GM12874 (cell line): ENCODE measurements at regions not wholly inside any gene's neighbourhood (a gene's known extent, or its start where the extent isn't known, plus 50 kb on each side); places are given as distances from the start of the nearest gene placed in this dataset.

Source experiments
- TF ChIP-seq, protein P1 (sequence below): IDR thresholded peaks from 2 replicates; pipeline ENCODE4 v1.5.1; 2011; ENCODE audit warnings: low read depth, mild to moderate bottlenecking, control low read depth, low read length, moderate library complexity; ENCODE audit not compliant: insufficient read depth

DNA sequence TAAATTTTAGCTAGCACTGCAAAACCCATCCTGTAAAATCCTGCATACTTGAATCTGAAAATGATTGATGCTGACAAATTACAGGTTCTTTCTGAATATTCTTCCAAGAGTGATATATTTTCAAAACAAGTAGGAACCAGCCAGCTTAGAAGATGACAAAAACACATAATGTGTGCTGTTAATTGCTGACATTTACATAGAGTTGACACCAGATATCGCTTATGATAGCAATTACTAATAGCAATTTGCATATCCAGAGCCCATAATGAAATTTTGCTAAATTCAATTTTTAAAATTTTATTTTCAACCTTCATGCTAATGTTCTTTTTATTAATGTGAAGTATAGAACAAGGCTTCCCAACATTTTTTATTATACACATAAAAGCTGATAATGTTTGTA is 284.5 kb downstream of the SEC23A start:
- TF ChIP-seq, protein P1, sequence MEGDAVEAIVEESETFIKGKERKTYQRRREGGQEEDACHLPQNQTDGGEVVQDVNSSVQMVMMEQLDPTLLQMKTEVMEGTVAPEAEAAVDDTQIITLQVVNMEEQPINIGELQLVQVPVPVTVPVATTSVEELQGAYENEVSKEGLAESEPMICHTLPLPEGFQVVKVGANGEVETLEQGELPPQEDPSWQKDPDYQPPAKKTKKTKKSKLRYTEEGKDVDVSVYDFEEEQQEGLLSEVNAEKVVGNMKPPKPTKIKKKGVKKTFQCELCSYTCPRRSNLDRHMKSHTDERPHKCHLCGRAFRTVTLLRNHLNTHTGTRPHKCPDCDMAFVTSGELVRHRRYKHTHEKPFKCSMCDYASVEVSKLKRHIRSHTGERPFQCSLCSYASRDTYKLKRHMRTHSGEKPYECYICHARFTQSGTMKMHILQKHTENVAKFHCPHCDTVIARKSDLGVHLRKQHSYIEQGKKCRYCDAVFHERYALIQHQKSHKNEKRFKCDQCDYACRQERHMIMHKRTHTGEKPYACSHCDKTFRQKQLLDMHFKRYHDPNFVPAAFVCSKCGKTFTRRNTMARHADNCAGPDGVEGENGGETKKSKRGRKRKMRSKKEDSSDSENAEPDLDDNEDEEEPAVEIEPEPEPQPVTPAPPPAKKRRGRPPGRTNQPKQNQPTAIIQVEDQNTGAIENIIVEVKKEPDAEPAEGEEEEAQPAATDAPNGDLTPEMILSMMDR, result no peak

DNA sequence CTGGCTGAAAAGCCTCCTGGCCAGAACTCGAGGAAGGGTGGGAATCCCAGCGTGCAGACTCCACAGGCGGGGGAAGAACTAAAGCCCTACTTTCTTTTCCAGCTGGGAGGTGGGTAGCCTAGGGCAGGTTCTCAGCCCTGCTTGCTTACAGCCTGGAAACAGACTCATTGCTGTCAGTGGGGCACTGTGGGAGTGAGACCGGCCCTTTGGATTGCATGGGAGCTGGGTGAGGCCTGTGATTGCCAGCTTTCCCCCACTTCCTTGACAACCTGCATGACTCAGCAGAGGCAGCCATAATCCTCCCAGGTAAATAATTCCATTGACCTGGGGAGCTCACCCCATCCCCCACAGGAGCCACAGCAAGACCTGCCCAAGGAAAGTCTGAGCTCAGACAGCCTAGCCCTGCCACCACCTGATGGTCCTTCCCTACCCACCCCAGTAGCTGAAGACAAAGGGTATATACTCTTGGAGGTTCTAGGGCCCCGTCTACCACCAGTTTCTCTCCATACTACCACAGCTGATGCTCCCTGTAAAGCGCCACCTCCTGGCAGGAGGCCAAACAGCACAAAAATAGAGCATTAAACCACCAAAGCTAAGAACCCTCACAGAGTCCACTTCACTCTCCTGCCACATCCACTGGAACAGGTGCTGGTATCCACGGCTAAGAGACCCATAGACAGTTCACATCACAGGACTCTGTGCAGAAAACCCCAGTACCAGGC is 294.1 kb downstream of the SEC23A start:
- TF ChIP-seq, protein P1, result 0 out of 2 replicates have a peak, but pooled peaks have one; percentile 14

GRCh38 chr14:38799671-38800070 is 303.4 kb downstream of the SEC23A start:
- TF ChIP-seq, protein P1, result no peak

DNA sequence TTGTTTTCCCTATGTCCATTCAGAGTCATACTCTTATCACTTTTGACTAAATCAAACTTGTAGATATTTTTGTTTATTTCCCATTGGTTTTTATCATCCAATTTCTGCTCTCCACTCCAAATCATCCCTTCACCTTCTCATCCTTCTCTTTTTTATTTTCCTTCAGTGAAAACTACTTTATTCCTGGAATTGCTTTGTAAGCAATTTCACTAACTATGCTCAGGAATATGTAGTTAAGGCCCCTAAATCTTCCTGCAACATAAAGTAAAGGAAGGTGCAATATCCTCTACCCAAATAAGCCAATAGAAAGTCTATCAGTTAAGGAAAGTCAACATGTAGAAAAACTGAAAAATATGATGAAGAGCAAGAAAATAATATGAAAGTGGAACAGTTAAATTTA is 308.4 kb downstream of the SEC23A start:
- TF ChIP-seq, protein P1, result no peak

GRCh38 chr14:38791862-38792261 is 311.2 kb downstream of the SEC23A start:
- TF ChIP-seq, protein P1, result no peak

DNA sequence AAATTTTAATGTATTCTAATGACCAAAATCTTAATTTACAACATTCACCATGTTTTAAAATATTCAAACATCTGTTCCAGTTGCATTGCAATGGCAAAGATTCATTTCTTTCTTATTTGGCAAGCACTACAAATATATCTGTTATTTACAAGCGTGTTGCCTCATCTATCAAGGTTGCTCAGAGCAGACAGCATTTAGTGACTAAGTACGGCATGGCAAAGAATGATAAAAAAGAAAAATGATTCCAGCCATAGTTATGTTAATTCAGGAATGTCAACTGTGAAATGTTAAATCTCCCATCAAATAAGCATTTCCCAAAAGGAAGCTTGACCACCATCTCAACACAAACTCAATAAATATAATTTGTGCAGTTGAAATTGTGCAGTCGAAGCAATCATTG is 312.1 kb downstream of the SEC23A start:
- TF ChIP-seq, protein P1, result no peak

DNA sequence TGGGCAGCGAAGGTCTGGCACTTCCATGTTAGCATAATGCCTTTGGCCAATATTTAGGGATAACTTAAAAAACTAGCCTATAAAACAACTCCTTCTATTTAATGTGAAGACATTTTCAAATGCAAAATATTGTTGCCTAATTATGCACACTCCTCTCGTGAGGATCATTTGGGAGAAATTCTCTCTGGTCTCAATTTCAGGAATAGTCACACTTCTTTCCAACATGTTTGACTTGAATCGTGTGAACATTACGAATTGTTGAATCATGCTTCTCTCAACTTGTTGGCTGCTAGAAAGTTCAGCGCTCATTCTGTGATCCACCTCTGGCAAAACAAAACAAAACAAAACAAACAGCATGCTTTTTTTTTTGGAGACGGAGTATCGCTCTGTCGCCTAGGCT is 313.2 kb downstream of the SEC23A start:
- TF ChIP-seq, protein P1, result no peak
